Ureter (tissue), 1 donor: ENCODE measurements at regions not wholly inside any gene's neighbourhood (a gene's known extent, or its start where the extent isn't known, plus 50 kb on each side); places are given as distances from the start of the nearest gene placed in this dataset.
"Not testable (repeated sequence)": the region's sequence is repeated elsewhere in the genome, so short reads cannot be mapped to it uniquely, and the experiment has no call there.

ENCODE experiments used
- DNase-seq: peaks from one replicate; pipeline ENCODE4 v3.0.0-alpha.2; 2020; ENCODE audit warnings: low spot score
- donor health status: DM: yes; HTN: yes; CAD: no.

GRCh38 chr18:79595876-79596374 is 83.7 kb upstream of the CTDP1 start:
- no peak for DNase-seq

GRCh38 chr18:79596446-79597175 is 83.0 kb upstream of the CTDP1 start:
- DNase-seq = no peak

- DNase-seq = no peak
Measured at GRCh38 chr18:79597176-79597830, 82.3 kb upstream of the CTDP1 start.

- no peak for DNase-seq
Measured at GRCh38 chr18:79597831-79598632, 81.6 kb upstream of the CTDP1 start.

GRCh38 chr18:79598633-79599175 is 80.9 kb upstream of the CTDP1 start:
- no peak for DNase-seq

- no peak for DNase-seq
Measured at GRCh38 chr18:79599441-79599931, 80.1 kb upstream of the CTDP1 start.

- no peak for DNase-seq
Measured at GRCh38 chr18:79600141-79600540, 79.5 kb upstream of the CTDP1 start.

- no peak for DNase-seq
Measured at GRCh38 chr18:79600596-79600995, 79.0 kb upstream of the CTDP1 start.

- DNase-seq = no peak
Measured at GRCh38 chr18:79601234-79601633, 78.4 kb upstream of the CTDP1 start.

- no peak for DNase-seq
Measured at GRCh38 chr18:79603321-79604204, 76.0 kb upstream of the CTDP1 start.

- DNase-seq = no peak
Measured at GRCh38 chr18:79604205-79604912, 75.2 kb upstream of the CTDP1 start.

GRCh38 chr18:79604913-79605880 is 74.4 kb upstream of the CTDP1 start:
- DNase-seq = no peak

GRCh38 chr18:79606071-79606470 is 73.5 kb upstream of the CTDP1 start:
- not testable (repeated sequence) for DNase-seq

GRCh38 chr18:79606621-79607331 is 72.8 kb upstream of the CTDP1 start:
- DNase-seq = no peak

- no peak for DNase-seq
Measured at GRCh38 chr18:79607361-79607952, 72.1 kb upstream of the CTDP1 start.

GRCh38 chr18:79608069-79608468 is 71.5 kb upstream of the CTDP1 start:
- no peak for DNase-seq

- DNase-seq = no peak
Measured at GRCh38 chr18:79608535-79608934, 71.1 kb upstream of the CTDP1 start.

GRCh38 chr18:79608999-79609461 is 70.6 kb upstream of the CTDP1 start:
- DNase-seq = no peak
